Smooth muscle cell of the brain vasculature (primary cell): ENCODE measurements at regions not wholly inside any gene's neighbourhood (a gene's known extent, or its start where the extent isn't known, plus 50 kb on each side); places are given as distances from the start of the nearest gene placed in this dataset.

Experiments
- DNase-seq: peaks from one replicate; pipeline ENCODE4 v3.0.0-alpha.2; 2012; ENCODE audit warnings: low read depth, low spot score

DNA sequence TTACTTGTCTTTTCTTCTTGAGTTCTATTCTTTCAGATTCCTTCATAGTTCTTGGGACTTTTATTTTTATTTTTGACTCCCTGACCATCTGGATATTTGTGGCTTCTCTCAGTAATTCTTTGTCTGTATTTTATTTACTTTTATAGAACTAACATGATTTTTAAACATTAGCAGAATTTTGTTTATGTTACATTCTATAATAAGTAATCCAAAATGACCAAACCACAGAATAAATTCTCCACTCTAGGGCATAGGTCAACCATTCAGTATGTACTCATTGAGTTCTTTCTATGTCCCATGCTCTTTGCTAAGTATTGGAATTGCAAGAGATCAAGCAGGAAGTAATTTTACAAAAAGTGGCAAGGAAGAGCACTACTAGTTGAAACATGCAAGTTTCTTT, 969.0 kb downstream of the TTLL7 start:
- DNase-seq = peak; percentile 50

DNA sequence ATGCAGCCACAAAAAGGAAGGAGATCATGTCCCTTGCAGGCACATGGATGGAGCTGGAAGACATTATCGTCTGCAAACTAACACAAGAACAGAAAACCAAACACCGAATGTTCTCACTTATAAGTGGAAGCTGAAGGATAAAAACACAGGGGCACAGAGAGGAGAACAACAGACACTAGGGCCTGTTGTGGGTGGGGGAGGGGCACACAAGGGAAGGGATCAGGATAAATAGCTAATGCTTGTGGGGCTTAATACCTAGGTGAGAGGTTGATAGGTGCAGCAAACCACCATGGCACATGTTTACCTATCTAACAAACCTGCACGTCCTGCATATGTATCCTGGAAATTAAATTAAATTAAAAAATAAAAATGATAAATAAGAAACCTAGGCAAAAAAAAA, 969.9 kb downstream of the TTLL7 start:
- DNase-seq = no peak

DNA sequence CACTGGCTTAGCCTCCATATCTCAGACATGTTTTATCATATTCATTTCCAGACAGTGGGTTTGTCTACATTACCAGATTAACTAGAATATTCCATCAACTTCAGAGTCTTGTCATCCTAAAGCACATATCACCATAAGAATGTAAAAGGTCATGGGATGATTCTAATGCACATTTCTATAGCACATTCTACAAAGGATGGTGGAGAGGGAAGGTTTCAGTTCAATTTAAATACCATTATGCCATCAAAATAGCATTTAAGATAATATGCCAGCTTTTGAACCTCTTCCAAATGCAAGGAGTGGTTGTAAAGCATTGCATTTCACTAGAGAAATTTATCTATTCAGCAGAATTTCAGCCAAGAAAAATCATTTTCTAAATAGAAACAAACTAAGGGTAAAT, 970.5 kb downstream of the TTLL7 start:
- no peak for DNase-seq

DNA sequence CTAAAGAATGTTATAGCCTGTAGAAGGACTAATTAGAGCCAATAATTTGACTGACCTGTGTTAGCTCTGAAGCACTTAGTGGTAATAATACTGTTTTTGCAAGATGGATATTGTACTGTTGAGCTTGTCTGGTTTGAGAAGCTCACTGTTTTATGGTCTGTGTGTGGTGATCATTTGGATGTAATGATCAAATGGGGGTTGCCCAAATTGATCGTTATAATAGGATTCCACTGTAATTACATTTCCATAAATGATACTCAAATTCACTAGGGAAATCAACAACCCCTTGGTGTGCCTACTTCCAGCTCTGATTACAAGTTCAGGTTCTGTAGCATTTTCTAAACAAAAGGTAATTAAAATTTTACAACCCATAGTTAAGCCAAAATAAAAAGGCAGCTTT, 971.4 kb downstream of the TTLL7 start:
- no peak for DNase-seq

DNA sequence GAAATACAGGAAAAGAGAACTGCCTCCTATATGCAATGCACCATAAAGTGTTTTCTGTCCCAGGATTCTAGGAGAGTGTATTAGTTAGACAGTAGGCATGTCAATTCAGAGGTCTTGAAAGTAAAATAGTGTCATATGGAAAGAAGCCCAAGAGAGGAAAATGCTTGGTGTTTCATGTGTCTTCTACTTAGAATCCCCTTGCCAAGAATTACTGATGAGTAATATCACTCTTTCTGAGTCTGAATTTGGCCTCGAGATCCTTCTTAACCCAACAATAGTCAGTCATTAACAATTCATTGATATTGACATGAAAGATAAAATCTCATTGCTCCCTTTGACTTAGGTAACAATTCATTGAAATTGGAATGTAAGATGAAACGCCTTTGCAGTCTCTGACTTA, 972.2 kb downstream of the TTLL7 start:
- DNase-seq = no peak

DNA sequence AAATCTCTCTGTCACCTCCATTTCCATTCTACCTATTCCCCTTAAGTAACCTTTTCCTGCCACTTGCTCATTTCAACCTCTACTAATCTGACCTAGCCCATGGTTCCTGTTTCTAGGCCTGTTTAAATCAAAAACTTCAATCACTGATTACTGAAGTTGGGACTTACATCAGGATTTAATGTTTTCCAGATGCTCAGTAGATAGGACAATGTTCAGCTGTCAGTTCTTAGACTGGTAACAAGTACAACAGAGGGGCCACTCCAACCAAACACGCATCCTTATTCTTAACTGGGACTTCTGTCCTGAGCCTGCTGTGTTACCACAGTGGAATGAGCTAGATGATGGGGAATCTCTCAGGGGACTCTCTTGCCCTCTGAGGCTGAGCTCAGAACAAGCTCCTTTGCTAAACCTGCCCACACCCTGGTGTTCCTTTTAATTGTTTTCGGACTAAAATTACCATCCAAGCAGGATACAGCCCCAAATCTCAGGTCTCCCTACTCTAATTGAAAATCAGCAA, 974.6 kb downstream of the TTLL7 start:
- DNase-seq = no peak

DNA sequence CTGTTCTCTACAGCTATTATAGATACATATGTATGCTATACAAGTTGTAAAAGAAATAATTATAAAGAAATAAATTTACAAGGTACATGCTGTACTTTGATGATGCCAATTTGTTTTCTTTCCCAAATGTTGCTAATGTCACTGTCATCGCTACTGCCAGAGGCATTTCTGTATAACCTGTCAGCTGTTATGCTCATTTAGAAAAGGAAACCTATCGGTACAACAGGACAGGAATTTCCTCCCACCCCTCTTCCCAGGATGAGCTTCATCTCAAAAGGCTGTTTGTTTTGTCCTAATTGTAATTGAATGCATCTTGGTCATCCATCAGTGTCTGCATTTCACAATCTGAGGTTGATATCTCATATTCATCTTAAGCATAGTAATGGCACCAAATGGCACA, 975.7 kb downstream of the TTLL7 start:
- no peak for DNase-seq

DNA sequence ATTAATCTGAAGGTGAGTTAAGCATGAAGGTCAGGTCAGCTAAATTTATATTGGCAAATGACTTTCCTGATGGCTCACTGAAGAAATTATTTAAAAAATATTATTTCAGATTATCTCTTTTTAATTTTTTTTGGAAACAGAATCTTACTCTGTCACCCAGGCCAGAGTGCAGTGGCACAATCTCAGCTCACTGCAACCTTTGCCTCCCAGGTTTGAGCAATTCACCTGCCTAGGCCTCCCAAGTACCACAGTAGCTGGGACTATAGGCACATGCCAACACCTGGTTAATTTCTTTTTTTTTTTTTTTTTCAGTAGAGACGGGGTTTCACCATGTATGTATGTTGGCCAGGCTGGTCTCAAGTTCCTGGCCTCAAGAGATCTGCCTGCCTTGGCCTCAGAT, 976.7 kb downstream of the TTLL7 start:
- DNase-seq = no peak

DNA sequence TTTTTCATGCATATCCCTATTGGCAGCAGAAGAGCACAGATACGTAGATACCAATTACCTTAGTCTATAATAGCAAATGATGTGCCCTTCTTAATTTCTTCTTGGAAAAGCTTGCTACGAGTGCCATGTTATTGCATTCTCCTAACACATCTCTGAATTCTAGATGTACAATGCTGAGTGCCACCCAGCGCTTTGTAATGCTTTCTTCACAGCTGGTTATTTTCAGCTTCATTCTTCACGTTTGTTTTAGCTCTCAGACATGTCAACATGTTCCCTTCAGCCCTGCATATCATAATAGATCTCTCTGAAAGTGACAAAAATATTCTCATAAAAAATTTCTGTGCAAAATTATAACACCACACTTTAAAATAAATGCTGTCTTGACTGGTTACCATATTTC, 981.2 kb downstream of the TTLL7 start:
- DNase-seq = no peak

DNA sequence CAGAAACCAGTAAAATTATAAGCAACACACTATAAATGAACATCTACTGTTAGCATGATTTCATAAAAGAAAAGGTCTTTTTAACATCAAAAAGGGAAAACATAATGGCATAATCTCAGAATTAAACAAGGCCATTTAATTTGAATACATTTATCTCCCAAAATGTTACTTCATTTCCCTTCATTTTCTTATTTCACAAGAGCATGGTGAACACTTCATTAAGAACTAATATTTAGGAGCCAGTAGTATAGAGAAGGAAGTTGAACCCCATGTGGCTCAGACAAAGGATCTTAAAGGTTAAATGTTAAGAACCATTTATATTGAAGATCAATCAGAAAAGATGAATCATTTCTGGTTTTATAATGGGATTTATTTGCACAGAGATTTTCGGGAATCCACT, 981.7 kb downstream of the TTLL7 start:
- DNase-seq = no peak

DNA sequence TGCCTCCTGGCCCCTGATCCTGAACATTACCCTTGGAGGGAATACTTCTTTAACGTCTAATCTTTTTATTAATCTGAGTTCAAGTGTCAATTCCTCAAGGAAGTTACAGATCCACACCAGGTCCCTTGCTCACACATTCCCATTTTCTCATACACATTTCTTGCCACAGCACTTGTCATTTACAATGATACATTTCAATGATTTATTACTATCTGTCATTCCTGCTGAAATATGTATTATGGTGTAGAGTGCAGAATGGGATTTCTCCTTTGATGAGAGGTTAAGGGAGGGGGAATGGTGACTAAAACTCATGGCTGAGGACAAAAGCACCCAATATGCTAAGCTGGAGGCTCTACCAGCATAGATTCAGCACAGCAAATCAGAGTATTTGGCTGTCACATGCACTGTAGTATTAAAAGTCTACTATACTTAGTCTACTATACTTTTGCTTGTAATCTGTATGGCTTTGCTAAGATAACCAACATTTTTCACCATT, 982.5 kb downstream of the TTLL7 start:
- DNase-seq = no peak

DNA sequence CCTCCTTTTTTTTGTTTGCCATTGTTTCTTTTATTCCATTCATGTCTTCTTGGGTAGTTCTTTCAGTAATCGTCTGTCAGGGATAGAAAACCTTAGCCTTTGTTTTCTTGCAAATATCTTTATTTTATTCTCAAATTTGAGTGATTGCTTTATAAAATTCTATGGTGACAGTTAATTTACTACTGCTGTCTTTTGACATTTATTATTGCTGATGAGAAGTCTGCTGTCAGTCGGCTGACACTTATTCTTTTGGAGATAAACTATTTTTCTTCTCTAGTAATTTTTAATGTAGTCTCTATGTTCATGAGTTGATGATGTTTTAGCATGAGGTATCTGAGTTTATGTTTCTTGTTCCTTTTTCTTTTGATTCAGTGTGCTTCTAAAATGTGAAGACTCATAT, 983.8 kb downstream of the TTLL7 start:
- DNase-seq = no peak

DNA sequence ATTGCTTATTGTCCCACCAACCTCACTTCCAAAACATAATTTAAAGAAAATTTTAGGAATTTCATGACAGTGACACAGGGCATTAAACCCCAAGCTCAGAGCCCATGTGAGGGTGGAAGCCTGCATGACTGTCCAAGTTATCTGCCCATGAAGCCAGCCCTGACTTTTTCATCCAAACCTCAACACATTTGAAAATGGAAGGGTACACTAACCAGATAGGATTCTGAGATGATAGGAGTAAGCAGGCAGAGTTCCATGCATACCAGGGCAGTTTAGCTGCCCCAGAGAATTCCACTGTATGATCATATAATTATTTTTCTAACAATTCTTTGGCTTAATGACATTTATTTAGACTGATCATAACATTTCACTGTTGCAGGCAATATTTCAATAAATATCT, 986.0 kb downstream of the TTLL7 start:
- DNase-seq = no peak

DNA sequence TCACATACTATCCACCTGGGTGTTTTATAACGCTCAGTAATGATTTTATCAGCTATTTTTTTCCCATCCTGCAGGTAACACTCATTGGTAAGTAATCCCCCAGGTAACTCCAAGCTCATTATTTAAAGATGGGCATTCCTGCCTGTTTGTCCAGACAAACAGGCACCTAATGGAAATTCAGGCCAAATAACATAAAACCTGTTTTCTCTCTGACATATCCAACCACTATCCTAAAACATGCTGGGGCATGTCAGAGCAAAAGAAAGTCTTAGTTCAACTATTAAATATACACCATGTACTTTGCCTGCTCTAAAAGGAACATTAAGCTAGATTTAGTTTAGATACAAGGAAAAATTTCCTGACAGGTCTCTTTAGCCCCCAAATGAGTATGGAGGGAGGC, 987.7 kb downstream of the TTLL7 start:
- DNase-seq = no peak

DNA sequence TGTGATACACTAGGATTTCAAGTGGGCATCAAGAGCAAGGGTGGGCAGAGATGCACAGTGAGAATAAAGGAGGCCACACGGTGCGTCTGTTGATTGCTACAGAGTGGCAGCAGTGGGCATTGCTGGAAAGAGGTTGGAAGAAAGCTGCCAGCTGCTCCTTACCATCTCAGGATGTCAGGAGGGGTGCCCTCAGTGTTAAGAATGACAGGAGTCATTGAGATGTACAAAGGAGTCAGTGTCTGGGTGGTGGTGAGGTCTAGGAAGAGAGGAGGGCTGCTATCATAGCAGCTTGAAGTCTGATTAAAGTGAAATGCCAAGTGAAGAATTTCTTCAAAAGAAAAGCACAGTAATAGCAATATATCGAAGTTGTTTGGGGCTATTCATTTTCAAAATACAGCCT, 992.7 kb downstream of the TTLL7 start:
- no peak for DNase-seq

DNA sequence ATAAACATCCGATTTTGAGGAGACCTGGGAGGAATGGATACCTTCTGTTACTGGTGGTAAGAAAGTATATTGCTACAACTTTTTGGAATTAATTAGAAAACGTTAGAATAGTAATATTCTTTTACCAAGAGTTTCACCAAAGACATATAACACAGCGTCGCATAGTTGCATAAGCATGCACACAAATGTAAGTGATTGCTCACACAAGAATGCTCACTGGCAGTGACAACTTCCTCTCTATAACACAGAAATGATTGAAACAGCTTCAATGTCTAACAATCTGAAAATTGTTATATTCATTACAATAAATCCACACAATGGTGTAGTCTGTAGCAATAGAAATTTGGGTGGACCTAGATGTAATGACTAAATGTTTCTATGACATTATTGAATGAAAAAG, 998.6 kb downstream of the TTLL7 start:
- no peak for DNase-seq

DNA sequence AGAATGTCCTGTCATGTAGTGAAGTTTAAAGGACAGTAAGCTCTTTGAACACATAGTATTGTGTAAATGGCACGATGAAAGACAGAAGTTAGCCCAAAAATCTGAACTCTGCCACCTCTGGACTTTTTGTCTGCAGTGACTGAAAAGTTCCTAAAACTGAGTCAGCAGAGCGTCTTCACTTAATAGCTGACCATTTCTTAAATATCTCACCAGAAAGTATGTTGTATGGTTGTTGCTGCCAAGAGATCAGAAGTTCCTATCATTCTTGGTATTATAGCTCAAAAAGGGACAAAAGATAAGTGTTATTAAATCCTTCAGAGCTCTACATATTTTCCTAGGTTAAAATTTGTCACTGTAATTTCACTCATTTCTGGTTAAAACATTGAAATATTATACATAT, 1003.0 kb downstream of the TTLL7 start:
- no peak for DNase-seq

DNA sequence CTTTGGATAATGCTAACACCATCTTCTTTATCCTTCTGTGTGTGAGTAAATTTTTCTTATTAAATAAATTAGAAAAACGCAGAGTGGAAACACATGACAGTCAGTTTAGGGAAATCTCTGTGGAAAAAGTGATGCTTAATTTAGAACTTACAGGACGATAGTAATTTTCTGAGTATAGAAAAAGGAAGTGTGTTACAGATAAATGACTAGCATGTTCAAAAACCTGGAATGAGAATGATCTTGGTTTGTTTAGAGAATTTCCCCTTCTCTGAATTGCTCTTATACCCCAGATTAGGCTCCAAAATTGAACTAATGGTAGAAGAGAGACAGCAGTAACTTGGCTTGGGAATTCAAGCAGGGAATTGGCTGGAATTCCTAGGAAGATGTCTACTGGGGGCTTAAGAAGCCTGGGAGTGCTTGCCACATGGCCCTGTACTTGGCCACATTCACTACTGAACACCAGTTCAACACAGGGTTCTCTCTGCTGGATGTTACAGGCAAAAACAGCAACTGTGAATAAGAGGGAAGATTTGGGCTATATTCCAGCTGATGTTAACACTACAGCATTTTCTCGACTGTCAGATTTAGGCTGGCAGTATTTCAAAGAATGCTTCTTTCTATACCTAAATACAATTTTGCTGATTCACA, 1004.2 kb downstream of the TTLL7 start:
- no peak for DNase-seq

DNA sequence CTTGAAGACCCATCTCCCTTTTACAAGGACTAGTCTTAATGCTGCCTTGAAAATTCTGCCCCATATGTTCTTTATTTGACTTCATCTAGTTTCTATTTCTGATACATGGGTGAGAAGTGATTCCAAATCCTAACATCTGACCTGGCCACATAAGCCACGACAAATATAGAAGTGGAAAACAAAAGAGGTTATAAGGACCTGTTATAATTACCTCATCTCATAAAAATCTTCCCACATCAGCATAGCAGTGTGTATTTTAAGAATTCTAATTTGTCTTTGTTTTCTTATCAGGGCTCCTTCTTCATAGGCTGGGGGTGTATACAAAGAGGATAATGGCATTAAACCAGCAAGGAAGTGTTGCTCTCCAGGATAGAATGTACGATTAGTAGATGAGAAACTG, 1007.4 kb downstream of the TTLL7 start:
- no peak for DNase-seq

DNA sequence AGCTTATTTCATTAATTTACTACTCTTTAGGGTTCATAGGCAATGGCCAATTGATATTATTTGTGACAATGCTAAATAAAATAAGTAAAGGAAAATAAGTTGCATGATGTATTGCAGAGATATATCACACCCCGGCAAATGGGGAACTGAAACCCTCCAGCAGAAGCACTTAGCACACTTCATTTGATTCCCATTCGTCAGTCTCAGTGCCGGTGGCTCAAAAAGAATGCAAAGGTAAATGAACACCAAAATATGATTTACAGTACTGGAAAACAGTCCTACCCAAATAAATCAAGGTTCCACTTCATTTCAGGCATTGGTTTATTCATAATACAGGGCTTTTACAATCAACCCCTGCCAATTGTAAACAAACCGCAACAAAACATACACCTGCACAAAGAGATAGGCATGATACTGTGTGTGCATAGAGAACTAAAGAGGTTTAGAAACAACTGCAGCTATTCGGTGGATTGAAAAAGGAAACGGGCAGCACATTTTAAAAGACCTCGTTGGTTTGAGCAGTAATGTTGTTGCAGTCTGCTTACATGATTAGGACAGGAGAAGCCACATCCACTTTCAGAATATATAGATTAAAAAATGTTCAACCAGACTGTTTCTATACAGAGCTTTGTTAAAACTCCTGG, 1019.2 kb downstream of the TTLL7 start:
- no peak for DNase-seq

DNA sequence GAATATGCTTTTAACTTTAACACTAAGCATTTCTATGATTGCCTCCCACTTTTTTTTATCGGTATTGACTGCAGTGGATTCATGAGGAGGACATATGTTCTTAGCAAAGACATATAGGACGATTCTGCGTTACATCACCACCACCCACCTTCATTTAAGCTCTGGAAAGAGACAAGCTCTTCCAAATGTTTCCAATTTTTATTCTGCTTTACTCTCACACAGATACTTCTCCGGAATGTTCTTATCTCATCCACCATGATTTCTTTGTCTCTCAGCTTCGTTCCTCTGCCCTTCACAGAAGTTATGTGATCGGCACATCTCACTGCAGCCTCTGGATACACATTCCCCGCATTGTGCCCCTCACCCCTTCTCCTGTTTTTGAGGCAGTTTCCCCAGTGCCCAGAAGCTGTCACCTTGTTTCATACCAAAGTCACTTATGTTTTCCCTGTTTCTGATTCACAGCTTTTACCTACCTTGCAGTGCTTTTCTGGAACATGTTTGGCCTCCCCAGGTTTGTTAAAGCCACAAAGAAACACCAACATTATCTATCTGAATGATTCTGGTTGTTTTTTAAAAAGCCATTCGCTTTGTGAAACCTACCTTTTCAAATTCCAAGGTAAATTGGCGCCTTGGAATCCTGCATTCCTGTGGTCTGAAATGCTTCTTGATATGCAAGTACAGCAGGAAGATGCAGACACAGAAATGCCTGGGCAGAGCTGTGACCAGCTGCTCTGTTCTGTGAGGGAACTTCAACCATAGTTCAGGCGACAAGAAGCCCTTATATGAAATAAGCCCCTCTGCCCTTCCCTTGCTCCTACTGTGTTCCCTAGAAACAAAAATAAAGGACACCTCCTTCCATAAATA, 1020.2 kb downstream of the TTLL7 start:
- DNase-seq = no peak

DNA sequence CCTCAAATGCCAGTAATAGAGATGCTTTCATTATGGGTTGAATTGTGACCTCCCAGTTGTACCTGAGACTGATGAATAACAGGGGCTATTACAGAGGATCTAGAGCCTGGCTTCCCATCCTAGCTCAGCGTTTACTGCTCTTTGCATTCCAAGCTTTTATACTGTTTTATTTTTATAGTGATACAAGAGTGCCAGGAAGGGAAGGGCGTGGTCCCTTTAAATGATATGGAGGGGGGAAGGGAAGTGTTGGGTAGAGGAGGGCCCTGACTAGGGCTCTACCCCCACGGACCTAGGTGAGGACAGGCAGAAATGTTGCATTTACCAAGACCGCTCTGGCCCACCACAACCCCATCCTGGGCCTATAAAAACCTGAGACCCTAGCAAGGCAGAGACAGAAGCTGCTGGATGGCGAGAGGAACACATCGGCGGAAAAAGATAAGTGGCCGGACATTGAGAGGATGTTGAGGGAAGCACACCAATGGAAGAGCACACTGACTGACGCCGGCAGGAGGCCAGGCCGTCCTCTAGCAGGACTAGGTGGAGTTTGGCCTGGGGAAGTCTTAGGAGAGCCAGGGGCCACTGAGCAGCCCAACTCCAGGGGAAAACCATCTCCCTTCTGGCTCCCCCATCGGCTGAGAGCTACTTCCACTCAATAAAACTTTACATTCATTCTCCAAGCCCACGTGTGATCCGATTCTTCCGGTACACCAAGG, 1025.9 kb downstream of the TTLL7 start:
- DNase-seq = no peak
